HG03565 (cell line): ENCODE measurements at regions not wholly inside any gene's neighbourhood (a gene's known extent, or its start where the extent isn't known, plus 50 kb on each side); places are given as distances from the start of the nearest gene placed in this dataset.

Experiments
- ATAC-seq: cut with Tn5 transposase; IDR thresholded peaks from one replicate; pipeline ENCODE4 v1.9.1; 2021; ENCODE audit warnings: mild to moderate bottlenecking, moderate library complexity; ENCODE audit not compliant: unreplicated experiment

DNA sequence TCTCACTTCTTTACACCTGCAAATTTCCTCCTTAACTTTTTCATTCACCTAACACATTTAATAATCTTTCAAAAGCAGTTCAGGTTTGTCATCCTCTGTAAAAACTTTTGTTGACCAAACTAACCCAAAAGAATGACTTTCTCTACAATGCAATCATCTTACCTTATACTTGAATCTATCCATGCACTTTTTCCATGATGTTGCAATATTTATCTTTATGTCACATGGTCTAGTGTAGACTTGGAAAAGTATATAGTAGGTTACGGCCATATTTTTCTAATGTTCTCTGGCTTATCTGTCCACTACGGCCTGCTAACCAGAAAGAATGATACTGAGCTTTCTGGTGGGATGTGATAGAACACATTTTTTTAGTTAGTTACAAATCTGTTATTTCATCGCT is 431.0 kb upstream of the SOX9 start:
- no peak for ATAC-seq

DNA sequence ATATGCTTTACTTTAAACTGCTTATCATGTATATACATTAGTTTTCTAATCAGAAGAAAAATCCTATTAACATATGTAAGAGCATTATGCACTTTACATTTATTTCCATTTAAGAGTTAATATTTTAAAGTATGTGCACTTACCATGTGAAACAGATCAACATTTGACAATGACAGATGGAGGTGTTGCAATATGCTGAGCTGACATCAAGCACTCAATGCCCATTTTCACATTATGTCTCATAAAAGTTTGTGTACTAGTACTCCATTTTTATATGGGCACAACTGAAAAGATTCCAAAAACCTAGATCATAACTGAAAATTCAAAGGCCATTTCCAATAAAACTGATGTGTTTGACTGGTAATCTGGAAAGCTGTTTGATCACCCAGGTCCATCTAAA is 420.9 kb upstream of the SOX9 start:
- no peak for ATAC-seq

DNA sequence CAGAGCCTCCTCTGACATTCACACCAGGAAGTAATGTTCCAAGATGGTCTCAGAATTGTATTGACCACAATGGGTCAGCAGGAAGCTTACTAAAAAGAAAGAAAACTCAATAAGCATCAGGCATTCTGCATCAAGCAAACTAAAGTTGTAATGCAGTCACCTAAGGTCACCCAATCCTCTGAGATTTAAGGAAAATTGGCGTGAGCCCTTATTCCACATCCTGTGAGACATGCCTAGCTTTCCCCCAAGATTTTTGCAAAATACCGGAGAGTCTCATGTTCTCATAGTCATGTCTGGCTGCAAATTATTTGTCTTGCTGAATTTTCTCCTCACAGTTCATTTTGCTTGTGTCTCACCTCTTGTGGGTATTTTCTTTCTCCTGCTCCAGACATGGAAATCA is 417.1 kb upstream of the SOX9 start:
- ATAC-seq: no peak

DNA sequence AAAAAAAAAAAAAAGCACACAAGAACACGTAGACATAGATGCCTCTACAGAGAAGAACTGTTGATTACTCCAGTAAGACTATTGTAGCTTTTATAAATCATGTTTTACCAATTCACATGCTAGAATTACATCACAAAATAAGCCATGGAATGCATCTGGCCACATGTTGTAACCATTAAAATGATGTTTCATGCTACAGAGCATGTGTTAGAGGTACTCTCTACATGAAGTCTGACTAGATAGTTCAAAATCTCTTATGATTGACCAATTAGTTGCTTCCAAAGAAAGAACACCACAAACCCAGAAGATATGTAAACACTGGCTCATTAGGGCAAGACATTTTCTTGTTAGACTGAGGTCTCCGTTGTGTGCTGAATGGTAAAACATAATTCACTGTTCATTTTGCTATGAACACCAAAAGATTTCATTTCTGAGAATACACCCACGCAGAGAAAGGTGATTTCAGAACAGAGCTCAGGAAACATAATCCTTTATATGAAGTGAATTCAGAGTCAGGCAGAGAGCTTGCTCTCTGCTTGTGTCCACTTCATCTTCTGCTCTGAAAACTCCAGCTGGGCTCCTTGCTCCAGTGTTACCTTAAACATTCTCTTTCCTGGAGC is 411.4 kb upstream of the SOX9 start:
- no peak for ATAC-seq

DNA sequence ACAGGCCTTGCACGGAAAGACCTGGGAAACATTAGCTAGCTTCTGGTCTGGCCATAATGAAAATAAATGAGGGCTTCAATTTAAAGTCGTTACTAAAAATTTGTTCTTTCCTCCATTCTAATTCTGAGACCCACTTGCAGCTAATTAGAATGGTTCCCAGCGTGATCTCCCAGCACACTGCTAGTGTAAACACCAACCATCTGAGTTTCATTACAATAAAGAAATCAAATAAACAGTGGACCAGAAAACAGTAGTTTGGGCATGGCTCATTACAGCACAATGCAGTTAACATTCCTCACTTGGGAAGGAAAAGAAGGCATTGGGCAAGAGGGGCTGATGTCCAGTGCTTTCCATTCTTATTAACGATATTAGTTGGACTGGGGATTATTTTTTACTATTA is 410.9 kb upstream of the SOX9 start:
- no peak for ATAC-seq

DNA sequence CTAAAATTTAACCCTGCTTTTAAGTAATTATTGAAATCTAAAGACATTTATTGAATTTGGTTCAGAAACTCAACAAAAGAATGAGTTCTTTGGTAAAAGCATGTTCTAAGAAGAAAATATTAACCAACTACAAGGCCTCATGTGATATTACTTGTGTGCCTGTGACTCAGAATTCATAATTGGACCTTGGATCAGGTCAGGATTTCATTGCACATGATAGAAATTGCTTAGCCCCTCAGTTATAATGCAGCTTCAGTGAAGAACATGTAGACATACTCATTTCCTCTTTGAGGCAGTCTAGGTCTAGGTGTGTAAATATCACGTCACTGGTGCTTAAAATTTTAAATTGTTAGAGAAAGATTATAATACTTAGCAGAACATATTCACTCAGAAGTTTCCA is 410.0 kb upstream of the SOX9 start:
- ATAC-seq: no peak

DNA sequence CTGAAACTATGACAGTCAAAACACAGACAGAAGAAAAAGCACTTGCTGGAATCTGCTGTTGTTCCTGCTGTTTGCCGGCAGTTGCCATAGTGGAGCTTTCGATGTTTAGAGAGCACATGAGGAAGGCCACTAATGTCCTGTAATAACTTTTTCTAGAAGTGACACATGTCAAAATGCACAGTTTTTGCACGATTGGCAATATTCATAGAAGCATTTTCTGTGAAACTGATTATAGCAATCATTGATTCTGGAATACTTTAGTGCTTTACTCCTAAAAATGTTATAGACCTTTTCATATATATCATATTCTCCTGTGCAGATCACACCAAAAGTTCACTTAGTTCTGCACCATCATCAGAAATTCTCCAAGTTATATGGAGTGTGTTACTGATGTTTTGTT is 407.0 kb upstream of the SOX9 start:
- no peak for ATAC-seq

DNA sequence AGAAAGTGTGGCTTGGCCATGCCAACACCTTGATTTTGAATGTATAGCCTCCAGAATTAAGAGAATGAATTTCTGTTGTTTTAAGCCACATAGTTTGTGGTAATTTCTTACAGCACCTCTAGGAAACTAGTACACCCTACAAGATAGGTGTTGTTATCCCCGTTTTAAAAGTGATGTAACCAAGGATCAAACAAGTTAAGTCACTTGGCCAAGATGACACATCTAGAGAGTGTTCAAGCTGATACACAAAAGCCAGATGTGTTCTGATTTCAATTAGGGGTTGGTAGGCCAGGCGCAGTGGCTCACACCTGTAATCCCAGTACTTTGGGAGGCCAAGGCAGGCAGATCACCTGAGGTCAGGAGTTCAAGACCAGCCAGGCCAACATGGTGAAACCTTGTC is 396.5 kb upstream of the SOX9 start:
- no peak for ATAC-seq

DNA sequence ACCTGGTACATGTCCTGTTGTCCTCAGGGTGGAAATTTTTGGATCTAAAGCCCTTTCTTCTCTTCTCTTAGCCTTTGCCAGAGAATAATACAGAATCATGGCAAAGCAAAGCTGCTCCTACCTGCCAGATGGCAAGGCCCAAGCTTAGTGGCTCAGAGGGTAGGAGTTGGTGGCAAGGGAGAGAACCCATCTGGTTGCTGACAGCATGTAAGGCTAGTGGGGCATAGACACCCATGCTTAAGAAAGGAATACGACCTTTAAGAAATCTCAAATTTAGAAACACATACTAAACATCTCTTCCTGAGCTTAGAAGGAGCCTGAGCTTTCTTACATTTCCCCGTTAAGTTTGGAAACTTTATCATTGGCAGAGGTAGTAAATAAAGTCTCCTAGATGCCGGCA is 395.0 kb upstream of the SOX9 start:
- no peak for ATAC-seq

DNA sequence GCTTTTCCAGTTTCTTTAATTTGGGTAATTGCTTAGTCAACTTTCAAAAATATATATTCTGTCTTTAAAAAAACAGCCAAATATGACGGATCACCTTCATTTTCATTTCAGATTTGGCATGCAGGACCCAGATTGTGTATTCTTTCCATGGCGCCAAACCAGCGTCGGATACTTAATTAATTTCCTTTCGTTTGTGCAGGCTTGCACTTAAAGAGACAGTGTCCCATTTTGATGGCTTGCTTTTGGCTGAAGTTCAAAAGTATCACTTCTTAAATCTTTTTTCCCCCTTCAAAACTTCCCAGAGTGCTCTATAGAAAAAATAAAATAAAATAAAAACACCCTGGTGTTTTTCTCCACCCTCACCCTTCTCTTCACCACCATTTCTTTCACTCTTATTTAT is 394.5 kb upstream of the SOX9 start:
- no peak for ATAC-seq

DNA sequence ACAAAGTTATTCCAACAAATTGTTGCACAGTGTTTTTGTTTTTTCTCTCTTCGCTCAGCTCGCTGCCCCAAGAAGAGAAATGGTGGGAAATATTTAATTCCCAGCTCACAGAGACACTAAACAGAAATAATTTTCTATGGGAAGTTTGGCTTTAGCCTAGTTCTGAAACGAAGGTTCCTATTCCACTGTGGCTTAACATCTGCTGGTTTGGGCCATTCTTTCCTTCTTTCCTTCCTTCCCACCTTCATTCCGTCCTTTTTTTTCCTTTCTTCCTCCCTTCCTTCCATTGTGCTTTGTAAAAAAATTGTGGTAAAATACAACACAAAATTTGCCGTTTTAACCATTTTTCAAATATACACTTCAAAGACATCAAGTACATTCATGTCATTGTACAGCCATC is 393.5 kb upstream of the SOX9 start:
- no peak for ATAC-seq

DNA sequence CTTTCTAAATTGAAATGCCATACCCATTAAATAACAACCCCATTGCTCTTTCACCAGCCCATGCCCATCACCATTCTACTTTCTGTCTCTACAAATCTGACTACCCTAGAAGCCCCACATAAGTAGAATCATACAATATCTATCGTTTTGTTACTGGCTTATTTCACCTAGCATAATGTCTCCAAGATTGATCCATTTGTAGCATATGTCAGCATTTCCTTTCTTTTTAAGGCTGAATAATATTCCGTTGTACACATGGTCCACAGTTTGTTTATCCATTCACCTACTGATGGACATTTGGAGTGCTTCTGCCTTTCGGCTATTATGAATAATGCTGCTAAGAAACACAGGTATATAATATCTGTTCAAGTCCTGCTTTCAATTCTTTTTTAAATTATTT is 393.1 kb upstream of the SOX9 start:
- ATAC-seq: no peak

DNA sequence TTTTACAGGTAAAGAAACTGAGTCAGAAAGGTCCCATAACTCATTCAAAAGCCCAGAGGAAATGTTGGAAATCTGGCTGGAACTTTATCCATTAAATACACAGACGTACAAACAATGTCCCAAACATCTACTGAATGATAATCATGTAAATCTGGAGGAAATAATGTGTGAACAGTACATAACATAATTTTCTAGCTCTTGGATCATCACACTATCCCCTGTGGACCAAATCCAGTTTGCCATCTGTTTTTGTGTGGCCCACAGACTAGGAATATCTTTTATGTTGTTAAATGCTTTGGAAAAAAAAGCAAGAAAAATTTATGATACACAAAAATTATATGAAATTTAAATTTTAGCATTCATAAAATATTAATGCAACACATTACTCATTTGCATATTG is 389.9 kb upstream of the SOX9 start:
- ATAC-seq: no peak

DNA sequence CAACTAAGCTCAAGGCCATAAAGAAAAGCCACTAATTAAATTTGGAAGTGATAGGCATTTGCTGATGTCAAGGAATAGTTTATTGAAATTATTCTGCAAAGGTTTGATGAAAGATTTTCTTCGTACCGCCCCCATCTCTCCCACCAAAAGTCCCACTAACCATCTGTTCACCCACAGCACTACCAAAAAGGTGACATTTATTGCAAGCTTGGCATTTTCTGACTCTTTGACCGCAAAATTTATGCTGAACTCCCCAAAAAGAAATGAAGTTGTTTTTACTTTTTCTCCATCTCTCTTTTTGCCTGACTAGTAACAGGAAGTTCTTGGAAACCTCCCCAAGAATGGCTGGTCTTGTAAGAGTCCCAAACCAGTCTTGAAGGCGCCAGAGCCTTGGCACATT is 384.9 kb upstream of the SOX9 start:
- ATAC-seq: no peak

DNA sequence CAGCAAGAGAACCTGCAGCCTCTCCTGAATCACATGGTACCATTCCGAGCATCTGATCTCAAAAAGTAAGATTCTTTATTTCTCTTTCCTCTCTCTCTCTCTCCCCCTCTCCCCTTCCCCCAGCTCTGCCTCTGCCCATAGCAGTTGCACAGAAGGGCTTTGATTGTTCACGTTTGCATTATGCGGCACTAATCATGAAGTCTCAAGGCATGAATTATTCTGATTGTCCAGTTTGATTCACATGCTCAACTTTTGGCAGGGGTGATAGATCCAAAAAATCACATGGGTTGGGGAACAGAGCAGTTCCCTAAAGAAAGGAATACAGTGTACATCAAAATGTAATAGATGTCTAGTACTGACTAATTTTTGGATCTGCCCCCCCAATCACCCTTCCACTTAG is 380.0 kb upstream of the SOX9 start:
- no peak for ATAC-seq

DNA sequence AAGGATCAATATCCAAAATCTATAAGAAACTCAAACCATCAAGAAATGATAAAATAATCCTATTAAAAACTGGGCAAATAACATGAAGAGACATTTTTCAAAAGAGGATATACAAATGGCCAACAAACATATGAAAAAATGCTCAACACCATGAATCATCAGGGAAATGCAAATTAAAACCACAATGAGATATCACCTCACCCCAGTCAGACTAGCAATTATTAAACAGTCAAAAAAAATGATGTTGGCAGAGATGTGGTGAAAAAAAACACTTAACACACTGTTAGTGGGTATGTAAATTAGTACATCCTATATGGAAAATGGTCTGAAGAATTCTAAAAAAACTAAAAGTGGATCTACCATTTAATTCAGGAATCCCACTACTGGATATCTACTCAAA is 379.0 kb upstream of the SOX9 start:
- ATAC-seq: no peak

DNA sequence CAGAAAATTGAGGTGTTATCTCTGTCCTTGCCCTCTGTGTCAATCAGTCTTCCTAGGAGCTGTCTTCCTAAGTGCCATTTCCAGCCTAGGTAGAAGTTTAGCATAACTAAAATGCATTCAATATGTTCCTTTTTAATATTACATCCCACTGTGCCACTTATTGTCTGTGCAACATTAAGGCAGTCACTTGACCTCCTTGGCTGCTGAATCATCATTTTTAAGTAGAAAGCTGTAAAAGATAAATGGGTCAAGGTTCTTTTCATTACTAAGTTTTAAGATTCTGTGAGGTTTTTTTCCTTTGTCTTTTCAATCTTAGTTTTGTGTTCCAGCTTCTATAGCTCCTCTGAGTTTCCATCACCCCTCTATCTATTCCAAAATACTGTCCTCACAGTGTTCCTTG is 371.9 kb upstream of the SOX9 start:
- no peak for ATAC-seq

DNA sequence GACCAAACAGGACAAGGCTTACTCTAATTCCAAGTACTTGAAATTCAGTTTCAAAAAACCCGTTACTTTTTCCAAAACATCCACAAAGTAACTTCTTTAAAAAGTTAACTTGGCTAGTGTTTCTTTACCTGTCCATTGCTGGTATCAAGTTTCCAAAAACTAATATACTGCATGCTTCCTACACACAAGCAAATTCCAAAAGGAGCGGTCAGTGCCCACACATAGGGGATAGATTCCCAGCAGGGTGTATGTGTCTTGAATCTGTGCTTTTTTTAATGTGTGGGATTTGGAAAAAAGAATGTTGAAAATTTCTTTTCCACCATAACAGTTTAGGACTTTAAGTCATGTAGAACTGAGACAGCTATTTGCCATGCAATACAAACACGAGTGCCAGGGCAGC is 367.8 kb upstream of the SOX9 start:
- ATAC-seq: no peak

DNA sequence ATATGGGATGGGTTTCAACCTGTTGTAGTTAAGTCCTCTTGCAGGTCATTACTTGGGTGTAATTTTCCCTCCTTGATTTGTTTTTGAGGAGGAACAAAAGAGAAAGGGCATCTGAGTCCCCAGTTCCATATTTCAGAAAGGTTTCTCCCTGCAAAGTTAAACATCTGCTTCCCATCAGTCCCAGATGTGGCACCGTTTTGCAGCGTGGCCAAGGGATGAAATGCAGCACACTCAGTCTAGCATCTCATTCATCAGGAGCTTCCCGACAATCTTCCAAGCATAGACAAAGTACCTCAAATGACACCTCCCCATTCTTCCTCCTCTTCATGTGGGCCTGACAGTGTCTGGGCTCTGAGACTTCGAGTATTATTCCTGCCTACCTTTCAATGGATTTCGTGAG is 363.7 kb upstream of the SOX9 start:
- ATAC-seq: no peak

DNA sequence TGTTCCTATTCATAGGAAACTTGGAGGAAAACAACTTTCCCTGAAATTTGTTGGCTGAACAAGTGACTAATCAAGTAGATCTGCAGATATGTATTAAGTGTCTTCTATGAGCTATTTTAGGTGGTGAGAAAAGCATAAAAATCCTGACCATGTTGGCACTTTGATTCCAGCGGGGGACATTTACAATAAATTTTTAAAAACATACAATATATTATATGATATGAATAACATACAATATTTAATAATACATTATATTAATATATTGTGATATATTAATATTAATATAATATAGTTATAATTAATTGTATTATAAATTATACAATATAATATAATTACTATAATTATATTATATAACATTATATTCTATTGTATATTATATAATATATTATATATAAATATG is 362.9 kb upstream of the SOX9 start:
- ATAC-seq: no peak

DNA sequence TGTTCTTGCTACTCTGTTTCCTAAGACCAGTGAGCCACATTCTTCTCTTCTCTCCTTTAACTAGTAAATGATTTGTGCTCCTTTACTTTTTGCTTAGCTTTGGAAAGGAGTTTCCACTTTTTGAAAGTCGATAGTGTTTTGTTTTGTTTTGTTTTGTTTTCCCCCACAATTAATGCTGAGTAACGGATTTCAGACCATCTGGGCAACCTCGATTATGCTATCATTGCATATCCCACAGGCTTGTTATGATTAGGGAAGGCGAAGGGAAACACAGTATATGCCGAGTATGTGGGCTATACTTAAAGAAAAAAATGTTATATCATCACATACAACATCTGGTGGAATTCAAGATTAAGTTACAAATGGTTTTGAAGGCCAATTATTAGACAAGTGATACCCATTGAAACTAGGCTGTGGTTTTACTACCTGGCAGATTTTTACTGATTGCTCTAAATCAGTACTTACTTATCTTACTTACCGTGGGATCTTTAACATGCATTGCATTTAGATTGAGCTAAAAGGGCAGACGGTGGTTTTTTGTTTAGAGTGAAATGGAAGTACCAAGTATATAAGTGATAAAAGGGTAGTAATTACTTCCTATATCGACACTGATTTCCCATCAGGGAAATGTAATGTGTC is 361.3 kb upstream of the SOX9 start:
- no peak for ATAC-seq

DNA sequence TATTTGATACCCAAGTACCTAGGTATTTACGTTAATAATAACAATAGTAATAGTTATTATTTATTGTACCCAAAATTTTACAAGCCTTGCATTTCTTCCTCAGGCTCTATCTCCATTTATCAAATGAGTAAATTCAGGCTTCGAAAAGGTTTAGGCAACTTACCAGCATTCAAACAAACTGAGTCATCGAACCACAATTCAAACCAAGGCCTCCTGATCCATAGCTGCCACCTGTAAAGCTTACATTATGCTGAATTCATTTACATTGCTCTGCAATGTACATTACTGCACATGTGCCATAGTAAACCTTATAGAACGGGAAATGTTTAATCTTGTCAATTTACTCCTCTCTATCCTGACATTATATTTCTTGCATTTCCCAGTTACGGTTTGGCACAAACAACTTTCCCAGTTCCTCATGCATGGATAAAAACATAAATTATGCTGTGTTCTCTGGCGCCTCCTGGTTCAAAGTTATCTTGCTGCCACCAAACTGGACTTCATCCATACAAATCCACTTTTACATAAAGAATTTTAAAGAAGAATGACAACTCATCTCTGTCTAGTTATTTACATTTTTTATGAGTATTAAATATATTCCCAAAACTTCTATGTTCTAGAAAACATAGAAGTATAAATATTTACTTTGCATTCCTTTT is 360.6 kb upstream of the SOX9 start:
- no peak for ATAC-seq

DNA sequence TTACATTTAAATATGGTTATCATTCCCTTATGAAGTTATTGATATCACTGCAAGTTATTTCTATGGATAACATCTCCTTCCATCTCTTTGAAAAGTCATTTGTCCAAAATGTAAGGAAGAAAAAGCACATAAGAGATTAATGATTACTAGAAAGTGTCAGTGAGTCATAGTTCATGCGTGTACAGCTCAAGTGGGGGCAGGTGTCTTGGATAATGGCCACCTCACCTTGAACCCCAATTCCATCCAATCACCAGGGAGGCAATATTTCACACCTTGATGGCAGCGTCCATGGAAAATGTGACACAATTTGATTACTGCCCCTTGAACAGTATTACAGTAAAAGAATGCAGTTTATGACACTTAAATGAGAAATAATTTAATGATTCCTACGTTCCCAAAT is 358.3 kb upstream of the SOX9 start:
- no peak for ATAC-seq
